T-helper 2 cell treated with Interferon-gamma antibody and Interleukin-4, amounts not matched to agents 5 μg/mL and 100 μg/mL, for 36 hours (primary cell): ENCODE measurements at regions not wholly inside any gene's neighbourhood (a gene's known extent, or its start where the extent isn't known, plus 50 kb on each side); places are given as distances from the start of the nearest gene placed in this dataset.
"Not testable (repeated sequence)": the region's sequence is repeated elsewhere in the genome, so short reads cannot be mapped to it uniquely, and the experiment has no call there.

Experiments
- DNase-seq: peaks from one replicate; pipeline ENCODE4 v3.0.0; 2021; ENCODE audit warnings: low spot score
- H3K27ac Mint-ChIP-seq: one replicate; pipeline ENCODE4 v1.8.0; 2021; ENCODE audit warnings: mild to moderate bottlenecking, mixed read lengths
- H3K27me3 Mint-ChIP-seq: one replicate; pipeline ENCODE4 v1.8.0; 2021; ENCODE audit warnings: low read depth, mixed read lengths
- H3K36me3 Mint-ChIP-seq: one replicate; pipeline ENCODE4 v1.8.0; 2021; ENCODE audit warnings: low read depth, mixed read lengths
- H3K4me1 Mint-ChIP-seq: one replicate; pipeline ENCODE4 v1.8.0; 2021; ENCODE audit warnings: low read depth, mixed read lengths
- H3K4me3 Mint-ChIP-seq: one replicate; pipeline ENCODE4 v1.8.0; 2022; ENCODE audit warnings: mild to moderate bottlenecking, moderate library complexity, mixed read lengths
- H3K9me3 Mint-ChIP-seq: one replicate; pipeline ENCODE4 v1.8.0; 2021; ENCODE audit warnings: mixed read lengths

DNA sequence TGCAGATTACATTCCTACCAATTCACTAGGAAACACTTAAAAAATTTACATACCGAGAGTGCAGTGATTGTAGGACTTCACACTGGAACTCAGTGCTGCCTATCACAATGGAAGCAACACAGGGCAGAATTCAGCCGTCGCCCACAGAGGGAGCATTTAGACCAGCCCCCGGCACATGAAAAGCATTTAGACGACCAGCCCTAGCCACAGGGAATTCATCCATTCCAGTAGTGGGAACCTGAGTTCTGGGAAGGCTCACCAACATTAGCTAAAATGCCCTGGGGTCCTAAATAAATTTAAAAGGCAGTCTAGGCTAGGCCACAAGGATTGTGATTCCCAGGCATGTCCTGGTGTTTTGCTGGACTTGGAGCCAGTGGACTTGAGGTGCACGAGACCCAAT, 155.2 kb downstream of the LIG4 start:
- Mint-ChIP-seq H3K27me3 (no peaks in the 10 kb centered on the region), H3K4me1 (no peaks in the 10 kb centered on the region), H3K36me3 (no peaks in the 10 kb centered on the region), H3K9me3 (peaks cover 5% of the 10 kb centered on the region), H3K27ac (no peak overlapping the region), H3K4me3 (no peak overlapping the region)
- DNase-seq = no peak

DNA sequence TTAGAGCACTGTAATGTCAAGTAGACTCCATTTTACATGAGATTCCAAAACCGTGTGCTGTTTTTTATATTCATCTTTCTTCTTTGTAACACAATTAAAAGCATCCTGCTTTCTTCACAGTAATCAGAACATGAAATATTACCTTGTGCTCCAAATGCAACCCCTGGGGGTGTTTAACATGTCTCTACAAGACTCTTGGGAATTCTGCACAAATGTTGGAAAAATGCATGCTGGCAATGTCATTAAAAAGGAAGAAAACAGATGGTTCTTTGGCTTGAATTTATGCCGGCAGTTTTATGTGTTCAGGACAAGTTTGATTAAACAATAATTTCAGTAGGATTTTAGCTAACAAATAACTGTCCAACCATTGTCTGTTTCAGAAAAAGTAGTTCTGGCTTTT, 159.1 kb downstream of the LIG4 start:
- no peaks in the 10 kb centered on the region for H3K9me3 Mint-ChIP-seq
- no peak overlapping the region for H3K27ac Mint-ChIP-seq
- no peaks in the 10 kb centered on the region for H3K27me3 Mint-ChIP-seq
- no peak for DNase-seq
- no peak overlapping the region for H3K4me3 Mint-ChIP-seq
- H3K36me3 Mint-ChIP-seq = no peaks in the 10 kb centered on the region
- H3K4me1 Mint-ChIP-seq = no peaks in the 10 kb centered on the region

- Mint-ChIP-seq H3K4me3 (no peak overlapping the region), H3K27ac (no peak overlapping the region), H3K4me1 (no peaks in the 10 kb centered on the region), H3K36me3 (no peaks in the 10 kb centered on the region), H3K9me3 (no peaks in the 10 kb centered on the region), H3K27me3 (no peaks in the 10 kb centered on the region)
- no peak for DNase-seq
Measured at GRCh38 chr13:108049211-108049610, 166.1 kb downstream of the LIG4 start.

DNA sequence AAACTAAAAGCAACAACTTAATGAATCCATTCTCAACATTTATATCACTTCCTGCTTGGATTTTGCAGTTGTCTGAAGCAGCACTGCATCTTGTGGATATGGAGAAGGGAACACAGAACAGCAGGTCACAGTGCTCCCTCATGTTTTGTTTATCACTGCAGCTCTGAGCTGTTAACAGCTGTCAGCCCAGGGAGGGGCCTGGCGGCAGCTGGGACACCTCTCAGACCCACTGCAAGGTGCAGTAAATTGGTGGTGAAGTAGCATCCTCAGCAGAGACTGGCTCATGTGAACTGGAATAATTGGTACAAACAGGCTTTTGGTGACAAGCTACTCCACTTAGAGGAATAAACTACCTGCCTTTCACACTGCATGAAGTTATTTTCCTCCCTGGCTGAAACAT, 170.4 kb downstream of the LIG4 start:
- Mint-ChIP-seq H3K4me3 (no peak overlapping the region), H3K27ac (no peak overlapping the region), H3K27me3 (no peaks in the 10 kb centered on the region), H3K36me3 (no peaks in the 10 kb centered on the region), H3K4me1 (no peaks in the 10 kb centered on the region), H3K9me3 (peaks cover 4% of the 10 kb centered on the region)
- DNase-seq = no peak

DNA sequence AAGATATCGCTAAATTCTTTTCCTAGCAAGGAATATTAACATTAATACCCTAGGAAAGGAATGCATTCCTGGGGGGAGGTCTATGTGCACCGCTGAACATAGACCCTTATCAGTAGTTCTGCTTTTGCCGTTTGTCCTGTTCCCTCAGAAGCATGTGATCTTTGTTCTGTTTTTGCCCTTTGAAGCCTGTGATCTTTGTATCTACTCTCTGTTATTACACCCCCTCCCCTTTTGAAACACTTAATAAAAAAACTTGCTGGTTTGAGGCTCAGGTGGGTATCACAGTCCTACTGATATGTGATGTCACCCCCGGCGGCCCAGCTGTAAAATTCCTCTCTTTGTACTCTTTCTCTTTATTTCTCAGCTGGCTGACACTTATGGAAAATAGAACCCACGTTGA, 172.5 kb downstream of the LIG4 start:
- not testable (repeated sequence) for H3K4me3 Mint-ChIP-seq, H3K4me1 Mint-ChIP-seq, H3K36me3 Mint-ChIP-seq, DNase-seq, H3K9me3 Mint-ChIP-seq, H3K27me3 Mint-ChIP-seq, H3K27ac Mint-ChIP-seq

DNA sequence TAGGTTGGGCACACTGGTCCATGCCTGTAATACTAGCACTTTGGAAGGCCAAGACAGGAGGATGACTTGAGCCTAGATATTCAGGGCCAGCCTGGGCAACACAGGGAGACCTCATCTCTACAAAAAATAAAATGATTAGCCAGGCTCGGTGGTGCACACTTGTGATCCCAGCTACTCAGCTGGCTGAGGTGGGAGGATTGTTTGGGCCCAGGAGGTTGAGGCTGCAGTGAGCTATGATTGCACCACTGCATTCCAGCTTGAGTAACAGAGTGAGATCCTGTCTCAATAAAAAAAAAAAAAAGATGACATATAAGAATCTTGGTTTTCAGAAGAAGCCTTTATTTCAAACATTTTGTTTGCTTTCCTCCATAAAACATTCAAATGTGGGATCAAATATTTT, 178.0 kb downstream of the LIG4 start:
- Mint-ChIP-seq H3K4me3 (no peak overlapping the region), H3K36me3 (no peaks in the 10 kb centered on the region), H3K4me1 (no peaks in the 10 kb centered on the region), H3K27ac (no peak overlapping the region), H3K9me3 (peaks cover 4% of the 10 kb centered on the region), H3K27me3 (no peaks in the 10 kb centered on the region)
- DNase-seq = no peak

DNA sequence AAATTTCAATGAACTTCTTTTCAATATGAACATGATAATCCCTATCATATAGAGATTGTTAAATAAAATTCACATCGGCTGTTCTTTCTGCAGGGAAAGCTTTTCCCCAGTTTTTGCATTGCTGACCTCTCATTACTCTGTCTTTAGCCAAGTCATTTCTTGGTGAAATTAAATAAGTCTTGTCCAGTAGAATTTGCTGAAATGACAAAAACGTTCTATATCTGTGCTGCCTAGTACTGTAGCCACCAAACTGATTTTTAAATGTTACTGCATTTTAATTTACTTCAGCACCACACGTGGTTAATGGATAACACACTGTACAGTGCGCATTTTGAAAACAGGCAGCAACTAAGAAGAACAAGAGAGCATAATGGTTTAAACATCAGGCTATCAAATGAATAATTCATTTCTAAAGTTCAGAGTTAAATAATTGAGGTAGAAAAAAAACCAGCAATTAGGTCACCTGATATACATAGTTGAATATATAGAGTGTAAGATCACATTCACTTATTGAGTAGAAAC, 178.9 kb downstream of the LIG4 start:
- H3K9me3 Mint-ChIP-seq = no peaks in the 10 kb centered on the region
- no peaks in the 10 kb centered on the region for H3K4me1 Mint-ChIP-seq
- no peak overlapping the region for H3K27ac Mint-ChIP-seq
- H3K4me3 Mint-ChIP-seq = no peak overlapping the region
- no peak for DNase-seq
- no peaks in the 10 kb centered on the region for H3K27me3 Mint-ChIP-seq
- no peaks in the 10 kb centered on the region for H3K36me3 Mint-ChIP-seq

DNA sequence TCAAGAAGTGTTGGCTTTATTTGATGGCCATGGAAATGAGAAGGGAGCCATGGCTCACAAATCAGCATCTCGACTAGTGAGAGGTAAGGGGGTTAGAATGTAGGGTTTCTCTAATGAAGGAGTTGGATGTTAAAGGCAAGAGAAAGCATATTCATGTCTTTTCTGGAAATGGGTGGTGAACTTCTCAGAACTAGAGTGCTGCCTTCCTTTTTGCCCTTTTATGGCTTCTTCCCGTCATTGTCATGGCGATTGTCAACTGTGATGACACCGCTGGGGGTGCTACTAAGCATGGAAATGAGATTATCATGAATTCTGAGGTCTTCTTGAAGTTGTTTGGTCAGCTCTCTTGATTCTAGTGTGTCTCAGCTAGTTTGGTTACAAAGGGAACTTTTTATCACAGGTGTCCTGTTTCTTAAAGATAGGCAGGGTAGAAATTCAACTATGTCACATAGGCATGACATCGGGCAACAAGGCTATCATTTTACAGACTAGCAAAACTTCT, 180.4 kb downstream of the LIG4 start:
- no peaks in the 10 kb centered on the region for H3K9me3 Mint-ChIP-seq
- H3K4me1 Mint-ChIP-seq = no peaks in the 10 kb centered on the region
- DNase-seq = no peak
- H3K4me3 Mint-ChIP-seq = no peak overlapping the region
- H3K36me3 Mint-ChIP-seq = no peaks in the 10 kb centered on the region
- H3K27me3 Mint-ChIP-seq = no peaks in the 10 kb centered on the region
- no peak overlapping the region for H3K27ac Mint-ChIP-seq

- Mint-ChIP-seq H3K9me3 (no peaks in the 10 kb centered on the region), H3K36me3 (no peaks in the 10 kb centered on the region), H3K27ac (no peak overlapping the region), H3K27me3 (no peaks in the 10 kb centered on the region), H3K4me1 (no peaks in the 10 kb centered on the region), H3K4me3 (no peak overlapping the region)
- no peak for DNase-seq
Measured at GRCh38 chr13:108033800-108034707, 181.3 kb downstream of the LIG4 start.

DNA sequence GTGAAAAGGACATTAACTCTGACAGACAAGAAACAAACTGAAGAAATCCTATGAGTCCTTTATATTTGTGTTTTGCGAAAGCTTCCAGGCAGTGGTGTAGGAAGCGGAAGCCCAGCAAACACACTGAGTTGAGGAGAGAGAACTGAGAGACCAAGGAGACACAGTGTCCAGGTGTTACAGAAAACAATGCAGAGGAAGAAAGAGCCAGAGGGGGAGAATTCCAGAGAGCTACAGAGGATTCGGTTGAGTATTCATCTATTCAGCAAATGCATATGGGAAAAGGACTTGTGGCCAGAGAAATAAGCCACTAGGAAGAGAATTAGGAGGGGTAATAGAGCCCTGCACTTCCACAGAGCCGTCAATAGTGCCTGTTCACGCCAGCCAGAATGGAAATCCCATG, 183.5 kb downstream of the LIG4 start:
- Mint-ChIP-seq H3K9me3 (no peaks in the 10 kb centered on the region), H3K4me3 (no peak overlapping the region), H3K4me1 (no peaks in the 10 kb centered on the region), H3K27ac (no peak overlapping the region), H3K27me3 (no peaks in the 10 kb centered on the region), H3K36me3 (no peaks in the 10 kb centered on the region)
- DNase-seq = no peak

GRCh38 chr13:108030769-108031168, 184.6 kb downstream of the LIG4 start:
- no peaks in the 10 kb centered on the region for H3K36me3 Mint-ChIP-seq
- no peaks in the 10 kb centered on the region for H3K9me3 Mint-ChIP-seq

GRCh38 chr13:108026680-108027410, 188.5 kb downstream of the LIG4 start:
- Mint-ChIP-seq H3K27me3 (no peaks in the 10 kb centered on the region), H3K36me3 (no peaks in the 10 kb centered on the region), H3K9me3 (no peaks in the 10 kb centered on the region), H3K4me3 (no peak overlapping the region), H3K27ac (no peak overlapping the region), H3K4me1 (no peaks in the 10 kb centered on the region)
- DNase-seq = no peak

More at GRCh38 chr13:108030769-108031168, 184.6 kb downstream of the LIG4 start:
- H3K4me1 Mint-ChIP-seq = no peaks in the 10 kb centered on the region
- H3K4me3 Mint-ChIP-seq = no peak overlapping the region
- DNase-seq = no peak
- H3K27me3 Mint-ChIP-seq = no peaks in the 10 kb centered on the region
- no peak overlapping the region for H3K27ac Mint-ChIP-seq

DNA sequence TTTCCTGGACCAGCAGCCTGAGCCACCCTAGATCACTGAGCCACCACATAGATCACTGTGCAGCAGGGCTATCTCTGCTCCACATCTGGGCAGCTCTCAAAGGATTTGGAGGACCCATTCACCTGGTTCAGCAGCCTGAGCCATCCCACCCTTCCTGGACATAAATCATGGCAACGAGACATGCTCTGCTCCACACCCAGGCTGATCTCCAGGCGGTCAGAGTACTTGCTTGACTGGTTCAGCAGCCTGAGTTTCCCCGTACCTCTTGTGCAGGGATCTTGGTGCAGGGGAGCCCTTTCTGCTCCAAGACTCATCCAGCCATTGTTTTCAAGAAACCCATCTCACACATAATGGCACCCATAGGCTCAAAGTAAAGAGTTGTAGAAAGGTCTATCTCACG, 195.3 kb downstream of the LIG4 start:
- H3K27ac Mint-ChIP-seq = no peak overlapping the region
- H3K27me3 Mint-ChIP-seq = no peaks in the 10 kb centered on the region
- H3K9me3 Mint-ChIP-seq = peaks cover 24% of the 10 kb centered on the region
- no peak overlapping the region for H3K4me3 Mint-ChIP-seq
- DNase-seq = no peak
- H3K36me3 Mint-ChIP-seq = no peaks in the 10 kb centered on the region
- no peaks in the 10 kb centered on the region for H3K4me1 Mint-ChIP-seq

DNA sequence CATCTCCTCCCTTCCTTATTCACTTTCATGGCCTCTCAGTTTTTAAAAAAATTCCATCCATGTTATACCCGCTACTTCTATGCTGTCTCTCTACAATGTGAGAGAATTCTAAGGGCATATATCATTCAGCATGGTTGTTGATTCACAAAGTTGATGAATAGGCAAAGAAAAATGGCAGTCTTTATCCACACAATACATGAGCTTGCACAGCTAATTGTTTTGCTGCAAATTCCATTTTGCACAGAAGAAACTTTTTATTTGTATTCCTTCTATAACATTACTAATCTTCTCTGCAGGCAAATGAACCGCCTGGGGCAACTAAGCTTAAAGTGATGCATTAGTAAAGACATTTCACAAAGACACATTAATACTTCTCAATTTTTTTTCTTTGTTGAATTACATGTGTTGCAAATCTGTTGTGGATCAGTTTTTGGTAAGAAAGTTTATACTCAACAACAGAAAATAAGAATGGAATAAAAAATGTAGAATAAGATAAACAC, 196.9 kb downstream of the LIG4 start:
- Mint-ChIP-seq H3K36me3 (no peaks in the 10 kb centered on the region), H3K4me1 (no peaks in the 10 kb centered on the region), H3K4me3 (no peak overlapping the region), H3K27me3 (no peaks in the 10 kb centered on the region), H3K9me3 (peaks cover 24% of the 10 kb centered on the region), H3K27ac (no peak overlapping the region)
- DNase-seq = no peak
